Natural killer cell (primary cell): ENCODE measurements at regions not wholly inside any gene's neighbourhood (a gene's known extent, or its start where the extent isn't known, plus 50 kb on each side); places are given as distances from the start of the nearest gene placed in this dataset.

Source experiments
- ATAC-seq, 3 donors: fragments of 150-1000 bp in 2 of 3; fragments of 200-7000 bp in 1 of 3; cut with Tn5 transposase; 1 replicate in 1 of 3; 2 replicates in 2 of 3; pipeline ENCODE4 v1.10.0; 2021; ENCODE audit warnings: mild to moderate bottlenecking in 2 of 3, moderate library complexity in 2 of 3
- DNase-seq, 2 donors: peaks; one replicate each; pipeline versions ENCODE4 v3.0.0 to v3.0.0-alpha.2; 2013 to 2021; ENCODE audit warnings: mixed read lengths in 1 of 2
- H3K27ac ChIP-seq: one replicate; pipeline ENCODE4 v1.5.1; 2013; ENCODE audit warnings: mild to moderate bottlenecking, low read length
- H3K27me3 ChIP-seq: one replicate; pipeline ENCODE4 v1.6.1; 2013; ENCODE audit warnings: low read length; ENCODE audit not compliant: control insufficient read depth, insufficient read depth
- H3K36me3 ChIP-seq: one replicate; pipeline ENCODE4 v1.6.1; 2013; ENCODE audit warnings: low read length; ENCODE audit not compliant: control insufficient read depth, insufficient read depth
- H3K4me1 ChIP-seq: one replicate; pipeline ENCODE4 v1.6.1; 2013; ENCODE audit warnings: low read length; ENCODE audit not compliant: control insufficient read depth, insufficient read depth
- H3K4me3 ChIP-seq: one replicate; pipeline ENCODE4 v1.5.1; 2013; ENCODE audit warnings: low read length
- H3K9me3 ChIP-seq: one replicate; pipeline ENCODE4 v1.6.1; 2013; ENCODE audit warnings: low read length; ENCODE audit not compliant: control insufficient read depth, insufficient read depth
- H3K27ac Mint-ChIP-seq, 2 donors: one replicate each; pipeline ENCODE4 v1.8.0; 2022; ENCODE audit warnings: mild to moderate bottlenecking in 2 of 2, mixed read lengths in 2 of 2, moderate library complexity in 1 of 2
- H3K27me3 Mint-ChIP-seq, 2 donors: one replicate each; pipeline ENCODE4 v1.8.0; 2022; ENCODE audit warnings: low read depth in 2 of 2, mixed read lengths in 2 of 2
- H3K36me3 Mint-ChIP-seq: one replicate; pipeline ENCODE4 v1.8.0; 2022; ENCODE audit warnings: mixed read lengths
- H3K4me1 Mint-ChIP-seq, 2 donors: one replicate each; pipeline ENCODE4 v1.8.0; 2022; ENCODE audit warnings: mixed read lengths in 2 of 2
- H3K4me3 Mint-ChIP-seq: one replicate; pipeline ENCODE4 v1.8.0; 2022; ENCODE audit warnings: mild to moderate bottlenecking, moderate library complexity, mixed read lengths
- H3K9me3 Mint-ChIP-seq, 2 donors: one replicate each; pipeline ENCODE4 v1.8.0; 2022; ENCODE audit warnings: mixed read lengths in 2 of 2
- CTCF ChIP-seq: fragments of 200-600 bp; IDR thresholded peaks from one replicate; pipeline ENCODE4 v1.8.0; 2022; ENCODE audit warnings: antibody characterized with exemption
- WGBS: methylation state at CpG from one replicate; pipeline ENCODE4 v1.1.7; 2013; ENCODE audit warnings: missing lambda C conversion rate; ENCODE audit not compliant: insufficient coverage; 5-methylcytosine and 5-hydroxymethylcytosine counted together
- intact Hi-C: fragments of 100-400 bp; cut with micrococcal nuclease; formaldehyde crosslinking; loops from one replicate; pipeline ENCODE4 v1.14.2; 2022

GRCh38 chr2:128641421-128642080 lies 322.9 kb upstream of the HS6ST1 start:
- Mint-ChIP-seq H3K27ac (no peak overlapping the region), H3K4me1 (no peaks in the 10 kb centered on the region), H3K9me3 (no peaks in the 10 kb centered on the region), H3K36me3 (no peaks in the 10 kb centered on the region), H3K27me3 (no peaks in the 10 kb centered on the region), H3K4me3 (no peak overlapping the region)
- Histone ChIP-seq H3K27ac (no peak overlapping the region), H3K9me3 (no peaks in the 10 kb centered on the region), H3K36me3 (no peaks in the 10 kb centered on the region), H3K27me3 (no peaks in the 10 kb centered on the region), H3K4me1 (no peaks in the 10 kb centered on the region), H3K4me3 (no peak overlapping the region)
- no peak for TF ChIP-seq CTCF
- intact Hi-C loops: no loop called here
- DNase-seq: peak in 1 of 2 donors; percentile 4
- peak in 1 of 3 donors; percentile 82 for ATAC-seq
- WGBS: 49% methylated on average over 11 of the region's 11 CpGs

GRCh38 chr2:128642316-128642715 lies 323.6 kb upstream of the HS6ST1 start:
- no peaks in the 10 kb centered on the region for H3K9me3 ChIP-seq
- H3K27ac Mint-ChIP-seq: no peak overlapping the region
- intact Hi-C loops: no loop called here
- ATAC-seq (no peak), DNase-seq (peak in 1 of 2 donors; percentile 1)
- no peaks in the 10 kb centered on the region for H3K27me3 Mint-ChIP-seq
- H3K4me3 ChIP-seq: no peak overlapping the region
- no peak overlapping the region for H3K4me3 Mint-ChIP-seq
- no peaks in the 10 kb centered on the region for H3K36me3 Mint-ChIP-seq
- H3K9me3 Mint-ChIP-seq: no peaks in the 10 kb centered on the region
- 79% methylated on average over 5 of the region's 5 CpGs for WGBS
- no peaks in the 10 kb centered on the region for H3K27me3 ChIP-seq
- H3K4me1 ChIP-seq: no peaks in the 10 kb centered on the region
- TF ChIP-seq CTCF: no peak
- H3K4me1 Mint-ChIP-seq: no peaks in the 10 kb centered on the region
- H3K27ac ChIP-seq: no peak overlapping the region
- no peaks in the 10 kb centered on the region for H3K36me3 ChIP-seq

- no peak overlapping the region for H3K4me3 Mint-ChIP-seq
- H3K4me3 ChIP-seq: no peak overlapping the region
- no peaks in the 10 kb centered on the region for H3K27me3 ChIP-seq
- no peaks in the 10 kb centered on the region for H3K4me1 ChIP-seq
- H3K4me1 Mint-ChIP-seq: no peaks in the 10 kb centered on the region
- no peak for TF ChIP-seq CTCF
- no peaks in the 10 kb centered on the region for H3K27me3 Mint-ChIP-seq
- H3K9me3 Mint-ChIP-seq: no peaks in the 10 kb centered on the region
- H3K27ac ChIP-seq: no peak overlapping the region
- no peak overlapping the region for H3K27ac Mint-ChIP-seq
- peak in 1 of 2 donors; percentile 6 for DNase-seq
- ATAC-seq: no peak
- H3K9me3 ChIP-seq: no peaks in the 10 kb centered on the region
- intact Hi-C loops: no loop called here
- 79% methylated on average over 5 of the region's 5 CpGs for WGBS
- H3K36me3 Mint-ChIP-seq: no peaks in the 10 kb centered on the region
- no peaks in the 10 kb centered on the region for H3K36me3 ChIP-seq
These were observed 324.2 kb upstream of the HS6ST1 start for GRCh38 chr2:128642821-128643220.
